DMS153 treated with DMSO at 0.1 percent for 48 hours (cell line): ENCODE measurements at regions not wholly inside any gene's neighbourhood (a gene's known extent, or its start where the extent isn't known, plus 50 kb on each side); places are given as distances from the start of the nearest gene placed in this dataset.

Experiments
- DNase-seq: peaks from one replicate; lab custom pipeline; 2025; ENCODE audit not compliant: unreplicated experiment; lab: John Stamatoyannopoulos, UW

DNA sequence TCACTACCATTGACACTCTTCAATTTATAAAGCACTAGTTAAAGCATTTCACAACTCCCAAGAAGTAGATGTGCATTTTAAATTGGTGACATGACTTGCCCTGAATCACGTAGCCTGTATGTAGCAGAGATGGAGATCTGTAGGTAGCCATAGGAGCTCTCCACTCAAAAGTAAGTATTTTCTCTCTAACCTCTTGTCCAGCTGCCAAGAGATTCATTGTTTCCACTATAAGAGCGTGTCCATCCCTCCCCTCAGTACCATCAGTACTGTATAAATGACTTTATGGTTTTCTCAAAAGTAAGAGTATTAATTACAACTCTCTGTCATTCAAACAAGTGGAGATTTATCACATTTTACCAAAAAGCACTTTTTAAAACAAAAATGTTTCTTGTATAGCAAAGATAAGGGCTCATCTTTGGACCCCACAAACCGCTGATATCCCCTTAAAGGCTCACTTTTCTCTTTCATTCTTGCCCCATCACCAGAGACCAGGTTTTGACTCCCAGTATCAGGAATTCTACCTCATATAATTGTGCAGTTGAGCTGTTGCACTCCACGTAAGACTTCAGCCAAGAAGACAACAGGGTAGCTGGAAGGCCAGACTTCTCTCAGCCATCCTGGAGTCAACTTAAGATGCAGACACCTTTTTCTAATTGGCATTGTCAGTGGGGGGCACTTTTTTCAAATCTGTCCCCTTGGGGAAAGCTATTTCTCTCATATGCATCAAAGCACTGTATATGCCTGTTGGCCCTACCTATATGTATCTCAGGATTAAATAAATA, 78.0 kb upstream of the GALNT5 start:
- no peak for DNase-seq

DNA sequence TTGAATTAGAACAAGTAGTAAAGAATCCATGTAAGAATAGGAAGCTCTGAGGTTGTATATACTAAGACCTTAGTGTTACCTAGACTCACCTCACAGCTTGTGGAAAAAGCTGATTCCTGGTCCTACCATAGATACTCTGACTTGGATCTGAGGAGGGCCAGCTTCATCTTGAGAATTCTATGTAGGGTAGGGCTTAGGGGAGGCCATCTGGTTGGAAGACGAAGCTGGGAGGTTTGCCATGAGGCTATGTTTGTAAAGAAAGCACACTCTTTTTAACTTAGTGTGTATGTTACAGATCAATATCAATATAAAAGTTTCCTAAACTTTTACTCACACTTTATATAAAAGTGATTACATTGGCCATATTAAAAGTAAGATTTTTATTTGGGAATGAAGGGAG, 77.1 kb upstream of the GALNT5 start:
- DNase-seq = no peak

DNA sequence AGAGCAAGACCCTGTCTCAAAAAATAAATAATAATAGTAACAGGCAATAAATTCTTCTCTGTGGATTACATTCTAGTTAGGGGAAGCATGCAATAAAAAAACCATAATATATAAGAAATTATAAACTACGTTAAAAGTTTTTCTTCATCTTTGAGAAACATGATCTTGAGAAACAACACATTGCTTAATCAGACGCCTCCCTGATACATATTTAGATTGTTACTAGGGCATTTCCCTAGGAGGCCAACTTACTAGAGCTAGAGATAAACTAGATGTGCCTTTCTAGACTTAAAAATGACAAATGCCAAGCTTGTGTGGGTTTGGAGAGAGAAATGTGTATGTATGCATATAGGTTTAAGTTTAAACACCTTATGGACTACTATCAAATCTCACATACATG, 76.3 kb upstream of the GALNT5 start:
- no peak for DNase-seq

DNA sequence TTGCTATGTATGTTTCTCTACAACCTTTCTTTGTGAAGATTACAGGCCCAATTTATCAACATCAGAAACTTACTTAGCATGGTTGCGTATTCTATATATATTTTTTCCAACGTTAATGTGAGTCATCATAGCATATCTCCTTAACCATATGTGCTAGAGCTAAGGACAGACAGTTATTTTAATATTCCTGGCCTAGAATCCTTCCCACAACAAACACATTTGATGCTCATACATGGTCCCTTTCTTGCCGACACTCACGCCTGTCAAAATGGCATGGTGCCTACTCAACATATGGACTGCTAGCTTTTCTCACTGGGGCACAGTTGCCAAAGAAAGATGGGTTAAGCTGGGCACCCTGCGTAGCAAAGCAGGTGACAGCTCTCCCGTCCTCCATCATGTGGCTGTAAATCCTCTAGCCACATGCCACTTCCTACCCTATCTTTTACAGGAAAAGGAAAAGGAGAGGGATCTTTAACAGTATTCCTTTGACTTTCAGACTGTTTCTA, 75.2 kb upstream of the GALNT5 start:
- no peak for DNase-seq

DNA sequence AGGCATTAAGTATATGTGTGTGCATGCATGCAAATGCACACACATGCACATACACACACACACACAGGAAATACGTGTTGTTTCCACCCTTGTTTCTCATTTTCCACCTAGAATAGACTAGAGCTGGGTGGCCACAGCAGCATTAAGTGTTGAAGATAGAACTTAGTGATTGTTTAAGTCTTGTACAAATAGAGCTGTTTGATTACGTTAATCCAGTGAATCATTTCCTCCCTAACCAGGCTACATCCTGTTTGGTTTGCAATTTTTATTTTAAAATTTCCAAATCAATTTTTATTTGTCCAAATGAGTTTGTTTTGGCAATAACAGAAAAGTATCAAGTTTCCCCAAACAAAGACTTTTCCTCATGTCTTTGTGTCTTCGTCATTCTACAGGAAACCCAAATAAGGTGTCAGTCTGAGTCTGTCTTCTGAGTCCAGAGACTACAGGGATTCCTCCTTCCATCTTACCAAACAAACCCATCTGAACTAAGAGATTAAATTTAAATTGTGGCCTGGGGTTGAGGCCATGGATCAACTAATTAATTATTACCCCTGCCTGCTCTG, 74.6 kb upstream of the GALNT5 start:
- peak; percentile 38 for DNase-seq

DNA sequence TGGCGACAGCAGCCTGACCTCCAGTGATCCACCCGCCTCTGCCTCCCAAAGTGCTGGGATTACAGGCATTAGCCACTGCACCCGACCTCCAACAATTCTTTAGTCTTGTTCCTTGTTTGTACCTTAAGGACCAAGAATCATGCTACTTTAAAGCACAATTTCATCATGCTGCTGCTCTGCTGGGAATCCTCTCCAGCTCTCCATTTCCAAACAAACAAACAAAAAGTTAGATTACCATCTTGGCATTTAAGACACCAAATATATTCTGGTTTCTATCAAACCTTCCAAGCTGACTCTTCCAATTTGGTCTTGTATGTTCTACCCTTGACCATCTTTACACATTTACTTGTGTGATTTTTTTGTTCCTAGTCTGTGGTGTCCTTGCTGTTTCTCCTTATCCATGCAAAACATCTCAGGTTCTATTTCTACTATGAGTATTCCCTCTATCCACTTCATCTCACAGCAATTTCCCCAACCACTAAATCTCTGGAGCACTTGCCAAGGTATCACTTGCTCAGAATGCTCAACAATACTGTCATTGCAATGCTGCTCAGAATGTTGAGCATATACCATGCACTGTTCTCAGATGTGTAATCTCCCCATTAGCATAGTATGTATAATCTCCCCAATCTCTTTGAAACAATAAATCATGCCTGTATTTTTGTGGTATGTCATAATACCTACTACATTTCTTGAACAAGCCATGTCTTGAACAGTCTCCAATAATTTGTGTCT, 73.2 kb upstream of the GALNT5 start:
- DNase-seq = no peak

DNA sequence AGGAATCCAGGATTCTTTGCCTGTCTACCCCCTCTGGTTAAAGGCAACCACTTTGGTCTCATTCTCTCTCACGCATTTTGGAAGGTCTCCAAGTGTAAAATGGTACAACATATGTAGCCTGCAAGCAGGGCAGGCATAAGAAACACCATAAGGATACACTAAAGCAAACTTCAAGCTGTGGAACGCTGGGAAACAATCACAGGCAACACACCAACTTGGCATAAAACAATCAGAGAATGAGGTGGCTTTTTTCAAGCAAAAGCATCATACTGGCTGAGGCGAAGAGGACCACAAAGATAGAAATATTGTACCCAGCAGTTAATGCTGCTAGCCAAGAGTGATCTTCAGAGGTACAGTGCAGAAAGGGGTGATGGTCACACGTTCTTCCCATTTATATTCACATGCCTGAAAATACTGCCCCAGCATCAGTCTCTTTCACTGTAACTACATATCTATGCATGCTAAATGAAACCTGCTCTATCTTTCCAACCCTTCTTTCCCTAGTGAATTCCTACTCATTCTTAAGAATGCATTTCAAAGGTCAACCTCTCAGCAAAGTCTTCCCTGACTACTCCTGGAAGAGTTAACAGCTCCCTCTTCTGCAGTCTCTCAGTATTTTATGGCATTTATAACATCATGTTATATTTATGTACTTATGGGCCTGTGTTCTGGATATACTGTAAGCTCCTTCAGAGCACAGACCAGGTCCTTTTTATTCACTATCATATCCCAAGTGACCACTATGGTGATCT, 71.9 kb upstream of the GALNT5 start:
- DNase-seq = no peak

DNA sequence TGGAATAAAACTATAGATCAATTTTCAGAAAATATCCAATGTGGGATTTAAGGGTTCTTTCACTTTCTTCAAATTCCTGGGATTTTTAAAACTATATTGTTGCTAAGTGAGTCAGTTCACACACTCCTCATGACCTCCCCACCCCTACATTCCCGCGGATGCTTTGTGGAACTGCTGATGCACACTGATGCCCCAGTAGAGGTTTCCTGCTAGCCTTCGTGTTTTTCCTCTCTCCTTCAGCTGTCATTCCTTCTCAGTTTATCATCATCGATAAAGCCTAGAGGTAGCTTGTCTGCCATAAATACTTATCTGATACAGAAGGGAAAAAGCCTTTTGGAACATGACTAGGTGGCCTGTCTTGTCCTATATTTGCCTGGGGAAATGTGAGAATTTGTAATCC, 67.4 kb upstream of the GALNT5 start:
- DNase-seq = no peak

DNA sequence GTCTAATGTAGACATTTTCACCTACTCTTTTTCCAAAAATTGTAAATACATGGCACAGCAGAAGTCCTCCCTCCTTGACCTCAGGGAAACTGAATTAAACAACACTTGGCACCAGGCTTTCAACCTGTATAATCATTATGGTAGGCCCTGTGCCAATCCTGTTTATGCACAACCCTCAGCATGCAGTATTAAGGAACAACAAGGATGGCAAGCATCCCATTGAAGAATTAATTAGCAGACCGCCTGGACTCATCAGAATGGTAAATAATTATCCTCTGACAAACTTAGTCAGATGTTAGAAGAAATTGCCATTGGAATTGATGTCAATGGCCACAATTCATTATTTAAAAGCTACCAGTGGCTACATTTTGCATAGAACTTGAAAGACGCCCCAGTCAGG, 66.3 kb upstream of the GALNT5 start:
- DNase-seq = no peak

DNA sequence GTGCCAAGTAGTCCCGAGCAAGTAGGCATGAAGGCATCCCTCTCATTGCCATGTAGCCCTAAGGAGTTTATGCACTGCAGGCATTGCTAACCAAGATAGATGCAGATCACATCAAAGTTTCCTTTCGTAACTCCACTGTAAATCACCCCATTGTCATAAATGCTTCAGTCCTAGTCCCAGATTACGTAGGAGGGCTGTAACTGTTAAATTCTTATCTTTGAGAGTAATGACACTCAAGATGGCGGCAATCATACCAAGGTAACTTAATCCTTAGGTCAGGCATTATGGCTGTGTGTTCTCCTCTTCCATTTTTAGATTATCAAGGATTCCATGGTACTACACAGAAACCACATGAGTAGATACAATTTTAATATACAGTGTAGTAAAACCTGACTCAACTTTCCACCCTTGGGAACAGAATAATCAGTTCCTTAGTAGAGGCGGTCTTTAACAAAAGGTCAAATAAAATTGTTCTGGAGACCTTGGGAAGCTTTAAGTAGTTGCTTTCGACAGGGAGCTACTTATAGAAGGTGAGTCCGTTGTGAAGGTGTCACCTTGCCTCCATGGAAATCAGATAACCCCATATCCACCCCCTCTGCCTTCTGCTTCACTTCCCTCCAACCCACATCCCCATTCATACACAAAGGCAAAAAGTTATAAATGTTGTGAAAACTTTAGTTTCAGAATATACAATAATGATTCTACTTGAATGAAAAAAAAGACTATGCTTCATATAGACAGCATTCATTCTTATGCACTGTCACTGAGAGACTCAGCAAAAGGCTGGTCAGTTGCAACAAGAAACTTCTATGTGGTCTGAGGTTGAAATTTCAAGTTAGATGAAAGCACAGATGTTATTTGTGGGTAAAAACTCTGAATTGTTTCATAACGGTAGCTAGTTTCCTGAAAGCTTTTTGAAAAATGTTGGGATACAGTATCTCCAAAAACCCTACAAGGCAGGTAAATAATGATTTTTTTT, 64.8 kb upstream of the GALNT5 start:
- no peak for DNase-seq

DNA sequence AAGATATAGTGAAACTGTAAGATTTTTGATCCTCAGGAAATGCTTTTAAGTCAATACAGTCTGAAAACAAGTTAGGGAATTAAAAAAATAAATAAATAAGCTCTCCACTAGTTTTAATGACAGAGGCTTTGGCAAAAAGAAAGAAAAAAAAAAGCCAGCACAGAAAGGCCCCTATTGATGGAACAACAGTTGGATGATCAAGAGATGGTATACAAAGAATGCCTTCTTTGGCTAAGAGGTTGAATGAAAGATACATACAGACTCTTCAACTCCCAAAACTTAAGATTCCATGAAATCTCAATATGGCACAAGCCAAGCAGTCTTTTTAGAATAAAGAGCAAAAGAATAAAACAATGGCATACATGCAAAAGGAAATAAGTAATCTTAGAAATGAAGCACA, 64.0 kb upstream of the GALNT5 start:
- no peak for DNase-seq

DNA sequence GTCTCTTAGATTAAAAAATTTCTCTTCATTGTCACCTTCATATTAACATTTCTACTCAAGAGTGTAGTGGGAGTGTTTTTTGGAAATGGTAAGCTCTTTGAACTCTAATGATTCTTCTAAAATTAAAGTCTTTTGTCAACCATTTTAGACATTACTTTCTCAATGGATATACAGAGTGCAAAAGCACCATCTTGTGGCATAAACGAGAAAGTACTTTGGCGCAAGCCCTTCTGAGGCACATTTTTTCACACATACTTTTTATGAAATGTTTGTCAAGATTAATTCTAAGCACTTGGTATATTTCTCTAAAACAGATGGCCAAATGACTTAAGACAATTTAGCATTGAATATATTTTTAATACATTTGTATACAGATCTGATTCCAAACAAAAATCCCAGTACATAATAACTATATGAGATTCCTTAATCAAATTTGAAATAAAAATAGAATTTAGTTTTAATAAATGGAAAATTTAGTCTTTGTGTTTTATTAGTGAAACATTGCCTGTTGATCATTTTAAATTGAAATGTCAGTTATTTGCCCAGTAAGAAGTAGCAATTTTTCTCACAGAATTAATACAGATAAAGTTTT, 63.3 kb upstream of the GALNT5 start:
- DNase-seq = peak; percentile 44

DNA sequence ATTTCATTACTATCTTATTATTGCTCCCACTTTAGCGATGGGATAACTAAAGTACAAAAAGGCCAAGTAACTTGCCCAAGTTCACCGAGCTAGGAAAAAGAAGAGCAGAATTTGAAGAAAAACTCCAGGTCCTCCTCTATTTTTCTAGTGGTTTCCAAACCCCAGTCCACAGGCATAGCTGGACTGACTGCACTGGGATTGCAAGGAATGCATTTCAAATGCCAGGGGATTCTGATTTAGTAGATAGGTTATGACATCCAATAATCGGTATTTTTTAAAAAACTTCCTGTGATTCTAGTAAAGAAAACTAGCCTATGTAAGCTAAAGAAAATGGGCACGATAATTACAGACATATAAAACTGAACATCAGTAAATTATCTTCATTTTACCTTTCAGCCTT, 62.7 kb upstream of the GALNT5 start:
- no peak for DNase-seq

DNA sequence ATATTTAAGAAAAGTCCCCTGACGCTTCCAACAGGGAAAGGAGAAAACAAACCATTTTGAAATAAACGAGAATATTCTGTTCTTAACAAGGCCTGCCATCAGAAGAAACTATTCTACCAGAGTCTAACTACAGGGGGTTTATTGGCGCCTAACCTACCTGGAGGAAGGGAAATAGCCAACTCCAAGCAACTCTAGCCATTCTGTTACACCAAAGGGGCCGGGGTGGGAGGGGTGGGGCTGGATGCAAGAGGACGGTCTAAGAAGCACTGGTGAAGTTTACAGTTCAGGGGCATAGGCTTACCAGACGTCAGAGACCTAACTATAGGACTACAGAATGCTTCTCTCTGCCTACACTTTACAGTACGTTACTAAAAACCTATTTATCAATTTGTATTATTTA, 60.5 kb upstream of the GALNT5 start:
- no peak for DNase-seq

DNA sequence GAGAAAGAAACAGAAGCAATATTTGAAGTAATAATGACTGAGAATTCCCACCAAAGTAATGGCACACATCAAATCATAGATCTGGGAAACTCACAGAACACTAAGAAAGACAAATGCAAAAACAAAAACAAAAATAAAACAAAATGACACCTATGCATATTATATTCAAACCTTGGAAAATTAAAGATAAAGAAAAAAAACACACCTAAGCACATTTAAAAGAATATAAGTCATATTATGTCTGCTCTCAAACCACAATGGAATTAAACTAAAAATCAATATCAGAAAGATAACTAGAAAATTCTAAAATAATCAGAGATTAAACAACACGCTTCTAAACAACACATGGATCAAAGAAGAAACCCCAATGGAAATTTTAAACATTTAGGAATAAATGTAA, 59.7 kb upstream of the GALNT5 start:
- no peak for DNase-seq

DNA sequence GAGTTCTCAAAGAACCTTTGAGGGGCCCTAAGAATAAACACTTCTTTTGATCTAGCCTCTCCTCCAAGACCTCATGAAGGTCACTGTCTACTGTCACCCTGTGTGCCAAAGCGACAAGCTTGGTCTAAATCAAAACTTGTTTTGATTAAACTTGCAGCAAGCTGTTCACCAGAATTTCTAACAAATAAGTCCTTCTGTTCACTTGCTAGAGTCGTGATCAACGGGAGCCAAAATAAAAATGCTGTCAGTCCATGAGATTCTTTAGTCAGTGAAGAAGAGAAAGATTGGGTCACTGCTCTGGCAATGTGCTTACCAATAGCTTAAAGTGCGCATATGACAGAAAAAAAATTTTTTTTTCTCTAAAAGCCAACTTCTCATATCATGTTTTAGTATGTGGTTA, 53.9 kb upstream of the GALNT5 start:
- DNase-seq = no peak

DNA sequence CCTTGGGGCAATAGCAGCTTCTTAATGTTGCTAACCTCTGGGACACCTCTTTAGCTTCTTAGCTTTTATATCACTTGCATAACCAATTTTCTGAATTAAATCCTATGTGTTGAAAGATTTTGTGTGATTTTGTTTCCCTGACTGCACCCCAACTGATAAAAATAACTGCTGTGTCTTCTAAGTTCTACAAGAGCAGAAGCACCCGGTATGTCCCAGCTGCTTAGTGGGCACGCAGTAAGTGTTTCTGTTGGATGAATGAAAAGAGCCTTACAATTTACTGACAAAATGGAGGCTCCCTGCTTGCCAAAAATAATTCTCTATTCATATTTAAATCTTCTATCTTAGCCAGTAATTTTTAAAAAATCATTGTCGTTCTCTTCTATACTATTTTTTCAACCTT, 53.1 kb upstream of the GALNT5 start:
- no peak for DNase-seq

DNA sequence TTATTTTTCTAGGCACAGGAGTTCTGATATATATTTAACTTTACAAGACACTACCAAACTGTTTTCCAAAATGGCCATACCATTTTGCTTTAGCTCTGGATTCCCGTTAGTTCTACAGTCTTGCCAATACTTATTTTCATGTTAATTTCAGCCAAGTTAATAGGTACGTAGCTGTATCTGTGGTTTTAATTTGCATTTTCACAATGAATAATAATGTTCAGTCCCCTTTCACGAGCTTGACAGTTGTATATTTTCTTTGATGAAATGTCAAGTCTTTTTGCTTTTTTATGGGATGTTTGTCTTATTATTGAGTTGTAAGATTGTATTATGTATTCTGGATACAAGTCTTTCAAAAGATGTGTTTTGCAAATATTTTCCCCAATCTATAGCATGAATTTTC, 50.6 kb upstream of the GALNT5 start:
- DNase-seq = no peak
